HG03159 (cell line): ENCODE measurements at regions not wholly inside any gene's neighbourhood (a gene's known extent, or its start where the extent isn't known, plus 50 kb on each side); places are given as distances from the start of the nearest gene placed in this dataset.
"Not testable (repeated sequence)": the region's sequence is repeated elsewhere in the genome, so short reads cannot be mapped to it uniquely, and the experiment has no call there.

Experiments
- ATAC-seq: cut with Tn5 transposase; IDR thresholded peaks from one replicate; pipeline ENCODE4 v1.9.1; 2021; ENCODE audit warnings: mild to moderate bottlenecking, moderate library complexity; ENCODE audit not compliant: unreplicated experiment

GRCh38 chr13:104975272-104975671 lies 1560.2 kb downstream of the EFNB2 start:
- peak; percentile 58 for ATAC-seq

GRCh38 chr13:104968876-104969275 lies 1566.6 kb downstream of the EFNB2 start:
- no peak for ATAC-seq

- no peak for ATAC-seq
These were observed 1567.4 kb downstream of the EFNB2 start for GRCh38 chr13:104967836-104968630.

GRCh38 chr13:104967376-104967775 lies 1568.1 kb downstream of the EFNB2 start:
- no peak for ATAC-seq

GRCh38 chr13:104962411-104962810 lies 1573.1 kb downstream of the EFNB2 start:
- ATAC-seq = no peak

GRCh38 chr13:104961246-104961645 lies 1574.2 kb downstream of the EFNB2 start:
- no peak for ATAC-seq

- ATAC-seq = no peak
These were observed 1581.3 kb downstream of the EFNB2 start for GRCh38 chr13:104954210-104954609.

- no peak for ATAC-seq
These were observed 1581.9 kb downstream of the EFNB2 start for GRCh38 chr13:104953588-104953987.

- ATAC-seq = no peak
These were observed 1585.4 kb downstream of the EFNB2 start for GRCh38 chr13:104949840-104950740.

- no peak for ATAC-seq
These were observed 1591.3 kb downstream of the EFNB2 start for GRCh38 chr13:104944176-104944575.

GRCh38 chr13:104943331-104943730 lies 1592.1 kb downstream of the EFNB2 start:
- no peak for ATAC-seq

- no peak for ATAC-seq
These were observed 1597.6 kb downstream of the EFNB2 start for GRCh38 chr13:104937881-104938280.

- no peak for ATAC-seq
These were observed 1599.2 kb downstream of the EFNB2 start for GRCh38 chr13:104936304-104936703.

- not testable (repeated sequence) for ATAC-seq
These were observed 1614.9 kb downstream of the EFNB2 start for GRCh38 chr13:104920513-104920912.

- no peak for ATAC-seq
These were observed 1615.4 kb downstream of the EFNB2 start for GRCh38 chr13:104920091-104920490.

- no peak for ATAC-seq
These were observed 1635.2 kb downstream of the EFNB2 start for GRCh38 chr13:104900191-104900817.

GRCh38 chr13:104898484-104898883 lies 1637.0 kb downstream of the EFNB2 start:
- no peak for ATAC-seq

GRCh38 chr13:104895521-104895920 lies 1639.9 kb downstream of the EFNB2 start:
- no peak for ATAC-seq

- no peak for ATAC-seq
These were observed 1660.3 kb downstream of the EFNB2 start for GRCh38 chr13:104875038-104875754.

- ATAC-seq = no peak
These were observed 1663.3 kb downstream of the EFNB2 start for GRCh38 chr13:104872153-104872552.

GRCh38 chr13:104871456-104871855 lies 1664.0 kb downstream of the EFNB2 start:
- no peak for ATAC-seq
